GM23338 (cell line): ENCODE measurements at regions not wholly inside any gene's neighbourhood (a gene's known extent, or its start where the extent isn't known, plus 50 kb on each side); places are given as distances from the start of the nearest gene placed in this dataset.

Source experiments
- EZH2 ChIP-seq: fragments of 200-600 bp; sonication (generic); IDR thresholded peaks from one replicate; pipeline ENCODE4 v1.8.0; 2017; ENCODE audit warnings: antibody characterized with exemption, mild to moderate bottlenecking, low read depth; ENCODE audit not compliant: unreplicated experiment
- REST ChIP-seq: IDR thresholded peaks from one replicate; pipeline ENCODE4 v1.6.1; 2018; ENCODE audit warnings: antibody characterized with exemption; ENCODE audit not compliant: unreplicated experiment
- TF ChIP-seq, protein P1 (sequence below), 2 experiments: fragments of 200-600 bp in 1 of 2; sonication (generic) in 1 of 2; conservative IDR thresholded peaks; 2 replicates each; pipeline versions ENCODE4 v1.5.1 to v1.6.1; 2016 to 2017; ENCODE audit warnings: antibody characterized with exemption in 2 of 2, low read depth in 2 of 2, mild to moderate bottlenecking in 2 of 2, moderate library complexity in 1 of 2

- TF ChIP-seq, protein P1, sequence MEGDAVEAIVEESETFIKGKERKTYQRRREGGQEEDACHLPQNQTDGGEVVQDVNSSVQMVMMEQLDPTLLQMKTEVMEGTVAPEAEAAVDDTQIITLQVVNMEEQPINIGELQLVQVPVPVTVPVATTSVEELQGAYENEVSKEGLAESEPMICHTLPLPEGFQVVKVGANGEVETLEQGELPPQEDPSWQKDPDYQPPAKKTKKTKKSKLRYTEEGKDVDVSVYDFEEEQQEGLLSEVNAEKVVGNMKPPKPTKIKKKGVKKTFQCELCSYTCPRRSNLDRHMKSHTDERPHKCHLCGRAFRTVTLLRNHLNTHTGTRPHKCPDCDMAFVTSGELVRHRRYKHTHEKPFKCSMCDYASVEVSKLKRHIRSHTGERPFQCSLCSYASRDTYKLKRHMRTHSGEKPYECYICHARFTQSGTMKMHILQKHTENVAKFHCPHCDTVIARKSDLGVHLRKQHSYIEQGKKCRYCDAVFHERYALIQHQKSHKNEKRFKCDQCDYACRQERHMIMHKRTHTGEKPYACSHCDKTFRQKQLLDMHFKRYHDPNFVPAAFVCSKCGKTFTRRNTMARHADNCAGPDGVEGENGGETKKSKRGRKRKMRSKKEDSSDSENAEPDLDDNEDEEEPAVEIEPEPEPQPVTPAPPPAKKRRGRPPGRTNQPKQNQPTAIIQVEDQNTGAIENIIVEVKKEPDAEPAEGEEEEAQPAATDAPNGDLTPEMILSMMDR (conservative IDR thresholded peaks at IDR 0.05; ENCODE audit: low read depth in 2 of 2) = no peak
- no peak for TF ChIP-seq REST
- TF ChIP-seq EZH2 = no peak
Measured at GRCh38 chr6:121810158-121811032, 374.9 kb downstream of the GJA1 start.
